ENCODE measurements at regions not wholly inside any gene's neighbourhood (a gene's known extent, or its start where the extent isn't known, plus 50 kb on each side); places are given as distances from the start of the nearest gene placed in this dataset.

- no peak for TF ChIP-seq ZBTB33 (IDR thresholded peaks at IDR 0.05; ENCODE audit: extremely low read depth, insufficient replicate concordance, low read length)
Measured at GRCh38 chr9:1427875-1428274, 377.7 kb downstream of the DMRT2 start (continued).

GRCh38 chr9:1429297-1429696 lies 379.1 kb downstream of the DMRT2 start:
- Histone ChIP-seq H3K9me2 (ENCODE audit: insufficient read depth) (no peaks in the 10 kb centered on the region), H3K4me3 (replicated peaks in 1 of 2; ENCODE audit: low read depth in 1 of 2, low read length in 2 of 2) (no peak overlapping the region), H2AFZ (ENCODE audit: low read depth, low read length, poor library complexity, severe bottlenecking) (no peak overlapping the region), H3K27me3 (ENCODE audit: insufficient read depth, low read length) (no peaks in the 10 kb centered on the region), H3K79me2 (ENCODE audit: insufficient read depth, low read length) (no peaks in the 10 kb centered on the region), H3K27ac (ENCODE audit: low read depth, low read length) (no peak overlapping the region), H3K9me3 (ENCODE audit: control insufficient read depth in 1 of 2, insufficient read depth in 1 of 2, low read depth in 1 of 2, low read length in 2 of 2) (peaks cover 0 to 15% of the 10 kb centered on the region in 2 experiments; a peak in 2 of 4 replicates), H3K4me2 (ENCODE audit: low read length) (no peak overlapping the region), H3K36me3 (ENCODE audit: control insufficient read depth in 1 of 2, insufficient read depth in 2 of 2, low read length in 2 of 2) (no peaks in the 10 kb centered on the region), H3K9ac (ENCODE audit: low read length) (no peak overlapping the region), H3K4me1 (ENCODE audit: control insufficient read depth in 1 of 2, insufficient read depth in 2 of 2, low read length in 2 of 2) (no peaks in the 10 kb centered on the region), H4K20me1 (ENCODE audit: insufficient read depth) (no peaks in the 10 kb centered on the region)
- DNase-seq (ENCODE audit: low read depth, low spot score): no peak
- intact Hi-C loops (cut with micrococcal nuclease): no loop called here
- CTCF ChIA-PET: no interaction called here
- no TSS peak for BruUV-seq (replicated peaks)
- POLR2A ChIA-PET: no interaction called here
- ATAC-seq: no peak
- TF ChIP-seq CEBPB (IDR thresholded peaks at IDR 0.05; ENCODE audit: low read depth): no peak
- TF ChIP-seq ZFX (IDR thresholded peaks at IDR 0.05): no peak
- RAD21 ChIA-PET (ENCODE audit: low non-redundant PET in 1 of 2, low total read pairs in 2 of 2, uncharacterized antibody in 2 of 2, unreplicated experiment in 2 of 2): no interaction called here

- Histone ChIP-seq H2AFZ (ENCODE audit: low read depth, low read length, poor library complexity, severe bottlenecking) (no peak overlapping the region), H3K27ac (ENCODE audit: low read depth, low read length) (no peak overlapping the region), H3K27me3 (ENCODE audit: insufficient read depth, low read length) (no peaks in the 10 kb centered on the region), H3K9me3 (ENCODE audit: control insufficient read depth in 1 of 2, insufficient read depth in 1 of 2, low read depth in 1 of 2, low read length in 2 of 2) (peaks cover 0 to 11% of the 10 kb centered on the region in 2 experiments; a peak in 2 of 4 replicates), H3K4me2 (ENCODE audit: low read length) (no peak overlapping the region), H3K9ac (ENCODE audit: low read length) (no peak overlapping the region), H3K79me2 (ENCODE audit: insufficient read depth, low read length) (no peaks in the 10 kb centered on the region), H3K4me1 (ENCODE audit: control insufficient read depth in 1 of 2, insufficient read depth in 2 of 2, low read length in 2 of 2) (no peaks in the 10 kb centered on the region), H3K36me3 (ENCODE audit: control insufficient read depth in 1 of 2, insufficient read depth in 2 of 2, low read length in 2 of 2) (no peaks in the 10 kb centered on the region), H3K4me3 (replicated peaks in 1 of 2; ENCODE audit: low read depth in 1 of 2, low read length in 2 of 2) (no peak overlapping the region), H3K9me2 (ENCODE audit: insufficient read depth) (no peaks in the 10 kb centered on the region), H4K20me1 (ENCODE audit: insufficient read depth) (no peaks in the 10 kb centered on the region)
- intact Hi-C loops (cut with micrococcal nuclease): no loop called here
- CTCF ChIA-PET: no interaction called here
- POLR2A ChIA-PET: no interaction called here
- ATAC-seq (no peak), DNase-seq (ENCODE audit: low read depth, low spot score) (no peak)
- TF ChIP-seq EZH2phosphoT487 (IDR thresholded peaks at IDR 0.05; ENCODE audit: borderline replicate concordance) (no peak), EZH2 (IDR thresholded peaks at IDR 0.05) (no peak), RAD21 (IDR thresholded peaks at IDR 0.05; ENCODE audit: low read depth) (no peak), MAX (IDR thresholded peaks at IDR 0.05) (no peak), POLR2AphosphoS5 (IDR thresholded peaks at IDR 0.05; ENCODE audit: low read depth, low read length) (no peak), ATF3 (IDR thresholded peaks at IDR 0.05) (no peak), CEBPB (IDR thresholded peaks at IDR 0.05; ENCODE audit: low read depth) (no peak), POLR2A (IDR thresholded peaks at IDR 0.05; ENCODE audit: borderline replicate concordance, extremely low read depth, insufficient read depth, insufficient read length) (no peak), SRF (IDR thresholded peaks at IDR 0.05; ENCODE audit: low read depth) (no peak), FOSL1 (IDR thresholded peaks at IDR 0.05; ENCODE audit: low read depth) (no peak), CTCF (IDR thresholded peaks at IDR 0.05 in 2 of 3, conservative IDR thresholded peaks at IDR 0.05 in 1 of 3; ENCODE audit: borderline replicate concordance in 1 of 3, insufficient read depth in 1 of 3, low read depth in 2 of 3, low read length in 2 of 3) (no peak)
- no TSS peak for BruUV-seq (replicated peaks)
- RAD21 ChIA-PET (ENCODE audit: low non-redundant PET in 1 of 2, low total read pairs in 2 of 2, uncharacterized antibody in 2 of 2, unreplicated experiment in 2 of 2): no interaction called here
Measured at GRCh38 chr9:1431461-1431860, 381.3 kb downstream of the DMRT2 start.

Data from HCT116 (cell line).